Upper lobe of right lung (tissue), 1 donor: ENCODE measurements at regions not wholly inside any gene's neighbourhood (a gene's known extent, or its start where the extent isn't known, plus 50 kb on each side); places are given as distances from the start of the nearest gene placed in this dataset.

Source experiments
- ATAC-seq: fragments of 200-7000 bp; cut with Tn5 transposase; one replicate; pipeline ENCODE4 v1.9.1; 2020; ENCODE audit warnings: mild to moderate bottlenecking, moderate library complexity
- DNase-seq: peaks from one replicate; pipeline ENCODE4 v3.0.0-alpha.2; 2020
- H3K27ac ChIP-seq: fragments of 200-600 bp; one replicate; pipeline ENCODE4 v1.8.0; 2022
- H3K27me3 ChIP-seq: fragments of 200-600 bp; one replicate; pipeline ENCODE4 v1.8.0; 2022; ENCODE audit warnings: mild to moderate bottlenecking
- H3K36me3 ChIP-seq: fragments of 200-600 bp; one replicate; pipeline ENCODE4 v1.8.0; 2022
- H3K4me1 ChIP-seq: fragments of 200-600 bp; one replicate; pipeline ENCODE4 v1.8.0; 2022
- H3K4me3 ChIP-seq: fragments of 200-600 bp; one replicate; pipeline ENCODE4 v1.8.0; 2022; ENCODE audit warnings: mild to moderate bottlenecking
- H3K9me3 ChIP-seq: fragments of 200-600 bp; one replicate; pipeline ENCODE4 v1.8.0; 2022
- CTCF ChIP-seq: fragments of 200-600 bp; IDR thresholded peaks from one replicate; pipeline ENCODE4 v1.8.0; 2022; ENCODE audit warnings: antibody characterized with exemption
- intact Hi-C: fragments of 100-400 bp; cut with DNase I; formaldehyde crosslinking; loops from one replicate; pipeline ENCODE4 v1.11.0; 2022
- donor health status: DM: no; HTN: yes; CAD: no; lungs with severe emphysema.

DNA sequence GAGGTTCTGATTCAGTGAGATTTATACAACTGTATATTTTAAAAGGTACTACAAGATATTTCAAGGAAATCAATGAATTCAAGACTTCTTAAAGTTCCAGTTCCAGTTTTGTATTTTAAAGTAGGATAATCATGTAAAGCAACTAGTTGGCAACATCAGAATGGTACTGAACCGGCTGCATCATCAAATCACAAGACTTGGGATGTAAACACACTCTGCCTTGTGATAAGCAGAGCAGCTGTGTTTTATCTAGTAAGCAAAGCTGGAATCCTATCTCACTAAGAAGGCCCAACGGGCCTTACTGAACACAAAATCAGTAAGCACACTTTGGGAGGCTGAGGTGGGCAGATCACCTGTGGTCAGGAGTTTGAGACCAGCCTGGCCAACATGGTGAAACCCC, 327.2 kb upstream of the NREP start:
- TF ChIP-seq CTCF: no peak
- H3K9me3 ChIP-seq: no peaks in the 10 kb centered on the region
- no peaks in the 10 kb centered on the region for H3K36me3 ChIP-seq
- no peak overlapping the region for H3K27ac ChIP-seq
- H3K4me1 ChIP-seq: no peaks in the 10 kb centered on the region
- intact Hi-C loops: no loop called here
- ATAC-seq (no peak), DNase-seq (no peak)
- H3K27me3 ChIP-seq: no peaks in the 10 kb centered on the region
- H3K4me3 ChIP-seq: no peak overlapping the region

DNA sequence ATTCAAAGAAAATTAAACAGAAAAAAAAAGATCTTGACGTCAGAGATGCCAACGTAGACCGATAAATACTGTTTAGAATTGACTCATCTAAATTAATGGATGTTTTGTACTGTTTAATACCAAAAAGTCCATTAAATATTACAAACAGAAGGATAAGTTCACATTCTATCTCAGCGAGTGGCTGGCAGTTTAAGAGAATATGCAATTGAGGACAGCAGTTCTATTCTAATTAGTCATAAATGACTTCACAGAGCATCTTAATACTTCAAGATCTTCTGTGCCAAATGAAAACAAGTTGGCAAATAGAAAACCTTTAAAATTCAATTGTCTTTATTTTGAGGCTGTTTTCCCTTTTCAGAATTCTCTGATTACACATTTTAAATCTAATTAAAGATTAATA, 326.6 kb upstream of the NREP start:
- no peaks in the 10 kb centered on the region for H3K36me3 ChIP-seq
- DNase-seq: no peak
- no peak for TF ChIP-seq CTCF
- intact Hi-C loops: no loop called here
- no peak overlapping the region for H3K27ac ChIP-seq
- ATAC-seq: no peak
- H3K4me3 ChIP-seq: no peak overlapping the region
- no peaks in the 10 kb centered on the region for H3K27me3 ChIP-seq
- H3K9me3 ChIP-seq: no peaks in the 10 kb centered on the region
- H3K4me1 ChIP-seq: no peaks in the 10 kb centered on the region

DNA sequence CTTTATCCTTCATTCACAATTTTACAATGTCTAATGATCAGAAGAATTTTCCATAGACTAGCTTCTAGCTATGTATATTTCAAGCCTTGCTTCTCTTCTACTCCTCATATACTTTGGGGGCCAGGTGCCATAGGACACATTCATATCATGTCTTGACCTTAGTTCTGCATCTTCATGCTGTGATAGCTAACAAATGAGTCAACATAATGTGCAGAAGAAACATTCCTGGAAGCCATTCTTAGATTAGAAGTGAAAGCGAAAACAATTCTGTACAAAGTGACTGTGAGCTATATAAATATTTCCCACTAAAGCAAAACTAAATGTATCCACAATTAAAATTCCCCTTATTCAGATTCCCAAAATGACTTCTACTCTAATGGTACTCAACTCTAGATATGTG, 320.2 kb upstream of the NREP start:
- Histone ChIP-seq H3K4me1 (no peaks in the 10 kb centered on the region), H3K9me3 (no peaks in the 10 kb centered on the region), H3K36me3 (no peaks in the 10 kb centered on the region), H3K27ac (no peak overlapping the region), H3K27me3 (no peaks in the 10 kb centered on the region), H3K4me3 (no peak overlapping the region)
- no peak for DNase-seq
- intact Hi-C loops: no loop called here
- ATAC-seq: no peak
- no peak for TF ChIP-seq CTCF

DNA sequence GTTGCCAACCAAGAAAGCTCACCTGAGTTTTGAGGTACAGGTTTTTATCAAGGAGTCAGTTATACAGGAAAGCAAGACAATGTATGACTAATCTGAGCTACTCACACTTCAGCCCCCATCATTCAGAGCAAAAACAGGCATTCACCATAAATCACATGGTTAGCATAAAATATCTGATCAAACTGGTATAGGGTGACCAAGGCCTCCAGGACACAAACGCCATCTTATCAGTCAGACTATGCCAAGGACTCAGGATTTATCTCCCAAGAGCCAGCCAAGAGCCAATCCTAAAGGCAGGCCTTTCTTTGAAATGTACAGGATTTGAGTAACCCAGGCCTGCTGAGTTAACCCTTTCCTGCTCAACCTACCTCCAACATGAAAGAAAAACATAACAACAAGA, 313.0 kb upstream of the NREP start:
- intact Hi-C loops: no loop called here
- H3K36me3 ChIP-seq: no peaks in the 10 kb centered on the region
- H3K9me3 ChIP-seq: no peaks in the 10 kb centered on the region
- ATAC-seq (no peak), DNase-seq (no peak)
- no peak overlapping the region for H3K4me3 ChIP-seq
- H3K27me3 ChIP-seq: no peaks in the 10 kb centered on the region
- no peak for TF ChIP-seq CTCF
- H3K27ac ChIP-seq: no peak overlapping the region
- no peaks in the 10 kb centered on the region for H3K4me1 ChIP-seq

DNA sequence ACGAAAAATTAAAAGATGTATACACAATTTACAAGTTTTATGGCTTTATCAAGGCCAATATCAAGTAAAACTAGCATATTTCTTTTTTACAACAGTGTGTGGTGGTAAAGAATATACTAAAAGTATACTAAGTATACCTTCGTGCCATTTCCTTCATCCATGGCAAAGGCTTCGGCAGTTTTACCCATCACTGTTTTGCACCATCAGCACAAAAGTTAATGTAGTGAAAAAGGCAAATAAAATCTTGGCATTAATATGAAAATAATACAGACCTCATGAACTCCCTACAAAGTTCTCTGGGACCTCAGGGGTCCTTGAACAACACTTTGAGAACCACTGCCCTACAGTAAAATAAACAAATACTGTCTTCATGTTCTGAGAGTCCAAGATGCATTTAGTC, 312.3 kb upstream of the NREP start:
- H3K4me1 ChIP-seq: no peaks in the 10 kb centered on the region
- DNase-seq (no peak), ATAC-seq (no peak)
- no peak overlapping the region for H3K4me3 ChIP-seq
- H3K9me3 ChIP-seq: no peaks in the 10 kb centered on the region
- no peak overlapping the region for H3K27ac ChIP-seq
- intact Hi-C loops: no loop called here
- no peak for TF ChIP-seq CTCF
- no peaks in the 10 kb centered on the region for H3K27me3 ChIP-seq
- H3K36me3 ChIP-seq: no peaks in the 10 kb centered on the region

- Histone ChIP-seq H3K4me1 (no peaks in the 10 kb centered on the region), H3K27me3 (no peaks in the 10 kb centered on the region)
Measured at GRCh38 chr5:112068593-112068992, 311.6 kb upstream of the NREP start.

More at GRCh38 chr5:112068593-112068992, 311.6 kb upstream of the NREP start:
- intact Hi-C loops: no loop called here
- no peak for TF ChIP-seq CTCF
- DNase-seq: no peak
- Histone ChIP-seq H3K4me3 (no peak overlapping the region), H3K36me3 (no peaks in the 10 kb centered on the region), H3K27ac (no peak overlapping the region), H3K9me3 (no peaks in the 10 kb centered on the region)
- no peak for ATAC-seq
